NCI-H774 (cell line): ENCODE measurements at regions not wholly inside any gene's neighbourhood (a gene's known extent, or its start where the extent isn't known, plus 50 kb on each side); places are given as distances from the start of the nearest gene placed in this dataset.
"Not testable (repeated sequence)": the region's sequence is repeated elsewhere in the genome, so short reads cannot be mapped to it uniquely, and the experiment has no call there.

Source experiments
- DNase-seq: peaks from one replicate; lab custom pipeline; 2025; lab: John Stamatoyannopoulos, UW

DNA sequence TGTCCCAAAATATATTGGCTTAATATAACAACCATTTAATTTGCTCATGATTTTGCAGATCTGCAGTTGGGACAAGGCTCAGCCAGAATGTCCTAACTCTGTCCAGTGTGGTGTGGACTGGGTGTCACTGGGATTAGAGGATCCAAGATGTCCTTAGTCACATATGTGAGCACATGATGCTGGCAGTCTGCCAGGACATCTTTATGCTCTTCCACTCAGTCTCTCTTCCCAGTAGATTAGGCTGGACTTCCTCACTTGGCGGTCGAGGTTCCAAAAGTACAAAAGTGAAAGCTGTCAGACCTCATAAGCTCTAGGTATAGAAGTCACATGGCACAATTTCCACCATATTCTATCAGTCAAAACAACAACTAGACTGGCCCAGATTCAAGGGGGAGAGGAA, 167.9 kb upstream of the NTF3 start:
- DNase-seq, result no peak

DNA sequence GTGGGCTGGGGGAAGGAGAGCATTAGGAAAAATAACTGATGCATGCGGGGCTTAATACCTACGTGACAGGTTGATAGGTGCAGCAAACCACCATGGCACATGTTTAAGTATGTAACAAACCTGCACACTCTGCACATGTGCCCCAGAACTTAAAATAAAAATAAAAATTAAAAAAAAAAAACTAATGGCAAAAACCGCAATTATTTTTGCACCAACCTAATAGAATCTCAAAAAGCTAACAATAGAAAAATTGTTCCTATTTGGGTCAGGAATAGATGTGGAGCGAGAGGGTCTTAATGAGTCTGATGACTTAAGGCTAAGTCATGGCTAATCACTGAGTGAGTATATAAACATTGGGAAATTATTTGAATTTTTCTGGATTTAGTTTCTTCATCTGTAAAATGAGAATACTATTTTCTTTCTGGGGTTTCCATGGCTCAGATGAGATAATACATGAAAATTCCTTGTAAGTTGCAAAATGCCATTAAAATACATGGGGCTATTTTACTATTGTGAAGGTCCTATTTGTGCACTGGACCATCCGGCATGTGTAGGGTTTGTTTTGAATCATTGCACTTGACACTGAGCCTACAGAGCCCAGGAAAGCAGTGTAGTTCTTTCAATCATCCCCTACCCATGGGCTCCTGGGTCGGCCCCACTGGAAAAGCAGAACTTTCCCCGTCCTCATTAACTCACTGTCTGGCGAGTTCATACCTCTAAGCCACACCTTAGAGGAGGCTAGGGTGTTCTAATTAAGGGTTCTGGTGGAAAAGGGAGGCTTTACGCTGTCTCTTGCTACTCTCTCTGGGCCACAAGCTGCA, 164.1 kb upstream of the NTF3 start:
- no peak for DNase-seq

GRCh38 chr12:5268424-5269210, 163.3 kb upstream of the NTF3 start:
- DNase-seq, result no peak

GRCh38 chr12:5269846-5270245, 162.1 kb upstream of the NTF3 start:
- no peak for DNase-seq

GRCh38 chr12:5272018-5272785, 159.7 kb upstream of the NTF3 start:
- DNase-seq, result no peak

- no peak for DNase-seq
These were observed 158.2 kb upstream of the NTF3 start for GRCh38 chr12:5273709-5274108.

DNA sequence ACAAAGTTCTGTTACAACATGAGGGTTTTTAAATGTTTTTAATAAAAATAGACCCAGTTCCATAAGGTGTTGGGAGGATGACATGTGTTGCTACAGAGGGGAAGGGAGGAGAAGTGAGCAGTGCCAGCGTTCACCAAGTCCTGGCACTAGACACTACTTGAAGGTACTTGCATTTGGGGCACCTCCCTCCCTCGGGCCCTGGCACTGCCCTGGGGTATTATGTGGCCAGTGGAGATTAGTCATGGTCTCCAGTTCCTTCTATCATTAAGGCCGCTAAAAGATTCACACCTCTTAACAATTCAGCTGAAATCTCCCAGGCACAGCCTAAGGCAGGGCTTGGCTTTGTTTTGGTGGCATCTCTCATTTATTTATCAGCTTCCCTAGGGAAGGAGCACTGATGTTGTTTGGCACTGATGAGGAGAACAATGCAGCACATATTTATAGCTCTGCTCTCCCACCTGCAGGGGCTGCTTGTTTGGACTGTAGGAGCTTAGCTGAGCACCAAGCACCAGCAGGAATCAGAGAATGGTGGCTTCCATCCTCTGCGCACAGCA, 155.5 kb upstream of the NTF3 start:
- no peak for DNase-seq

DNA sequence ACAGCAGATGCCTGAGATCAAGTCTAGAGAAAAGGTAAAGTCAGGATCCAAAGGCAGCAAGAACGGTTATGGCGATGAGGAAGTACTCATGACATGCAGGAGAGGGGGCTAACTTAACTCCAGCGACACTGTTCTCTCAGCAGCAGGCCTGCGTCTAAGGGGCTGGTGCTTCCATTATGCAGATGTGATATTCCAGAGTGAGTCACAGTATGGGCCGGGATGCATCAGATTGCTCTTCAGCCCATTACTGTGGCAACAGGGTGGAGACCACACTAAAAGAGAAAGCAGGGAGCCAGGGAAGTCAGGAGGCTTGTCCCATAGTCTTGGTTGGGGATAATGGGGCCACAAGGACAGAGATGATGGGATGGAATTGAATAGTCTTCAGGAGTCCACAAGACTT, 151.8 kb upstream of the NTF3 start:
- no peak for DNase-seq

GRCh38 chr12:5290368-5290767, 141.5 kb upstream of the NTF3 start:
- not testable (repeated sequence) for DNase-seq

- DNase-seq, result no peak
These were observed 139.3 kb upstream of the NTF3 start for GRCh38 chr12:5292651-5293050.

DNA sequence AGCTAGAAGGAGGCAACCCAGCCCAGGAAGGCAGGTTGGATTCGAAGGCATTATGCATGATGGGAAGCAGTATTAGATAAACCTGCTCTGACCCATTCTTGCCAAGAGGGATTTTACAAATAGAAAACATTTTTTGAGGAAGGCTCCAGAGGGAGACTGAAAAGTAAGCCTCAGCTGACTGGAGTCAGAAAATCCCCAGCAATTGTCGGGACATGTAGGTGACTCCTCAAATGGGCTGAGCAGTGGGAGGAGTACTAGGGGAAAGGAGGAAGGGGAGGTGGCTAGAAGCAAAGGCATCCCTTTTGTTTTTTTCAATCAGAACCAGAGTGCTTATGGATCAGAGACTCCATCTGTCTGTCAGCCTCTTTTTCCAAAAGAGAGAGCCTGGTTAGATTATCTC, 138.1 kb upstream of the NTF3 start:
- no peak for DNase-seq

GRCh38 chr12:5294274-5295070, 137.4 kb upstream of the NTF3 start:
- DNase-seq, result no peak

- no peak for DNase-seq
These were observed 136.8 kb upstream of the NTF3 start for GRCh38 chr12:5295151-5295550.

DNA sequence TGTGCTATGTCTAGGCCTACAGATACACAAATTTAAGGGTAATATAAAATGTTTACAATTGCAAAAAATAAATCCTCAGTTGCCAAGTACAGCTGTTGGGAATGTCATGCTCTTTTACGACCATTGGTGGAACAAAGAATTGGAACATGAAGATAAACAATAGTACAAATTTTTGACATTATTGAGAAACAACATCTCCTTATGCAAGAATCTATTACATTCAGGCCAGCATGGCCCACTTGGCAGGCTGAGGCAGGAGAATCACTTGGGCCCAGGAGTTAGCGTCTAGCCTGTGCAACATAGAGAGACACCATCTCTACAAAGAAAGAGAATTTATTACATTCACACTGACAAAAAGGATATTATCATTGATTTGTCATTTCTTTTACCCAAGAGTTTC, 135.9 kb upstream of the NTF3 start:
- no peak for DNase-seq

DNA sequence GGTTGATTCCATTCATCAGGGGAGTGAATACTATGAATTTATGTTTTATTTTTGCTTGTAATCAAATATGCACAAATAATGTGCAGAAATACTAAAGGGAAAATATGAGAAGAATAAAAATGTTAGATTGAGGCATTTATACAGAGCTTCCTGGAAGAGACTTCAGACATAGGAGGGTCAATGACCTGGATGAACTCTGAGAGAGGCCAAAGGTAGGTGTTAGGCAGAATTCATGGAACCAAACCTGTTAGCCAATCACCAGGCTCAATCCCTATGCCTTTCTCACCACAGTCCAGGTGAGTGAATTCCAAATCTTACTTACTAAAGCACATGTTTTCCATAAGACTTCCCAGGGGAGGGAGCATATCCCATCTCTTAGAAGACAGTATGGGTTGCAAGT, 130.4 kb upstream of the NTF3 start:
- DNase-seq, result no peak

DNA sequence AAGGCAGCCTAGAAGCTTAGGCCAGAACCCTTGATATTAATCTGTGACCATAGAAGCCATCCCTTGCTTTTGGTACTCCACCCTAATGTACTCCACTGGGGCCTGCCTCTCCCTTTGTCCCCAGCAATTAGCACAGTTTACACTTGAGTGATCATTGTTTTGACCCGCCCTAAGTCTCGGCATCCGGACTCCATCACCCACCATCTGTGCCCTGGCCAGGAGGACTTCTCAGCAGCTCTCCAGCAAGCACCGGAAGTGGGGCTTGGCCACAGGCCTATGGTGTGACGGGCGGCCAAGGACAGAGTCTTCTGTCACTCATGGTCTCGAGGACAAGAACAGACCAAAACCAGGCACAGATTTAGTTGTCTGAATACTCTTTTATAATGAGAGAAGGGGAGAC, 126.5 kb upstream of the NTF3 start:
- no peak for DNase-seq

- no peak for DNase-seq
These were observed 125.9 kb upstream of the NTF3 start for GRCh38 chr12:5305886-5306545.

DNA sequence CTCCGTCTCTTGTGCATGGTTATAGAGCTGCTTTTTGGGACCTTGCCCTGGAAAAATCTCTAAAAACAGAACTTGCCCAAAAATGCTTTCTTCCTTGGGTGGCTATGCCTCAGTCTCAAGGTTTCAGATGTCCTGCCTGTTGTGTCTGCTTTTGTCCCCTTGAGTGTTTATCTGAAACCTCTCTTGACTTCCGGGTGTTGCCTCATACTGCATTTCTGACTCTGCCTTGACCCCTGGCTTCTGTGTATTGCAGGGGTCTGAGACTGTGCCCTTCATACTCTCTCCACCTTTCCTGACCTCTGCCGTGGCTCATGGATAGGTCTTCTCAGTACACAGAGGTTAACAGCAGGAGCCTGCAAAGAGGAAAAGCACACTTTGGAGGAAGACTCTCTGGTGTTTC, 124.8 kb upstream of the NTF3 start:
- DNase-seq, result no peak

DNA sequence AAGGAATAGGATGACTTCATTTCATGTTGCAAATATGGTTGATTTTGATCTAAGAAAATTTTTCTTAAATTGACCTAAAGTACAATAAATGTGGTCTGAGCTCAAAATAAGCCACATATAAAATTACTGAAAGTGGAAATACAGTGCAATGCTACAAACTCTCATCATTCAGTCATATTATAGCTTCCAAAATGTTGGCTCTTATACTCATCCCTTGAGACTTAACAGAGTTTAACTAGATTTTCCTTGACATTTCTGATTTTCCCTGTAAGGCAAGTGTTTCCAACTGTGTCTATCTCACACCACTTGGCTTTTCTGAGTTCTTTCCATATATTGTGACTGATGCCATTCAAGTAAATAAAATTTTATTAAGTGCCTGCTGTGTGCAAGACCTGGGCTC, 123.7 kb upstream of the NTF3 start:
- DNase-seq, result no peak

DNA sequence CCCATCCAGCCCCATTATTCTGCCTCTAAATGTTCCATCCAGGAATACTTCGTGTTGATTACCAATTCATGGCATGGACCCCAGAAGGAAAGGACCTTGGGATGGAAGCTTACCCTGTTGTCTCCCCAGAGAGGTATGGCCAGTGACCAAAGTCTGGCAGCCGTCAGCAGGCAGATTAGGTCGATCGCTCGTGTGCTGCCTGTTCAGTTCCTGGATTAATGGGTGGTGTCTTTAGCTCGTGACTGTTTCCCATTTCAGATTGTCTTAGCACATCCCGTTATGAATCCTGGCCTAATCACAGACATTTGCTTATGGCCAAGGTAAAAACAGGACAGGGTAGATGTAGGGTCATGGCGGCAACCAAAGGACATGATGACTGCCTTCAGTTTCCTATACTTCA, 122.9 kb upstream of the NTF3 start:
- no peak for DNase-seq

DNA sequence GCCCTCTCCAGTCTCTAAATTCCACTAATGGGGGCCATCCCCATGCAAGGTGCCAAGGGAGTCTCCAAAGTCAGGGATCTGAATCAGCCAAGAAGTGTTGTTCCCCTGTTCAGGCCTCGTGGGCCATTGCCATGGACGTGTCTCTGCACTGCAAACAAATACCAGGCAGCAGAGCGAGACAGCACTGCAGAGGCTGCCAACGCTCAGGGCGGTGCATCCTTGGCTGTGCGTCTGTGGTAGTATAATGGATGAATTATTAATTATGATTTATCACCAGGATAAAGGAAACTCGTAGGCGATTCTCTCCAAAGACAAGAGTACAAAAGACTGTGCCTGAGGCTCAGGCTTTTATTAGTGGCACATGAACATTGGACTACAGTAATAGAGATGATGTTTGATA, 122.3 kb upstream of the NTF3 start:
- DNase-seq, result no peak
